GM19452 (cell line): ENCODE measurements at regions not wholly inside any gene's neighbourhood (a gene's known extent, or its start where the extent isn't known, plus 50 kb on each side); places are given as distances from the start of the nearest gene placed in this dataset.
A peak's percentile ranks its signal among the peaks of the same experiment; 100 is the strongest.

ENCODE experiments used
- ATAC-seq: cut with Tn5 transposase; IDR thresholded peaks from one replicate; pipeline ENCODE4 v1.9.1; 2021; ENCODE audit not compliant: unreplicated experiment

- ATAC-seq, result no peak
These were observed 149.5 kb upstream of the SASH1 start for GRCh38 chr6:148193063-148193680.

GRCh38 chr6:148195511-148195910 is 147.1 kb upstream of the SASH1 start:
- ATAC-seq, result no peak

GRCh38 chr6:148199584-148199983 is 143.1 kb upstream of the SASH1 start:
- ATAC-seq, result no peak

GRCh38 chr6:148200293-148200692 is 142.3 kb upstream of the SASH1 start:
- ATAC-seq, result no peak

- ATAC-seq, result no peak
These were observed 141.9 kb upstream of the SASH1 start for GRCh38 chr6:148200781-148201180.

GRCh38 chr6:148203281-148203925 is 139.2 kb upstream of the SASH1 start:
- ATAC-seq, result no peak

GRCh38 chr6:148203970-148204369 is 138.7 kb upstream of the SASH1 start:
- peak; percentile 100 for ATAC-seq

GRCh38 chr6:148208298-148208697 is 134.3 kb upstream of the SASH1 start:
- ATAC-seq, result no peak

- no peak for ATAC-seq
These were observed 130.8 kb upstream of the SASH1 start for GRCh38 chr6:148211777-148212324.

- no peak for ATAC-seq
These were observed 130.3 kb upstream of the SASH1 start for GRCh38 chr6:148212366-148212765.

- no peak for ATAC-seq
These were observed 129.3 kb upstream of the SASH1 start for GRCh38 chr6:148213366-148213765.

- no peak for ATAC-seq
These were observed 128.0 kb upstream of the SASH1 start for GRCh38 chr6:148214667-148215066.

GRCh38 chr6:148217051-148217450 is 125.6 kb upstream of the SASH1 start:
- no peak for ATAC-seq

GRCh38 chr6:148217921-148218320 is 124.7 kb upstream of the SASH1 start:
- ATAC-seq, result no peak

- ATAC-seq, result no peak
These were observed 123.9 kb upstream of the SASH1 start for GRCh38 chr6:148218542-148219258.

- ATAC-seq, result no peak
These were observed 121.2 kb upstream of the SASH1 start for GRCh38 chr6:148221196-148221979.

- no peak for ATAC-seq
These were observed 120.3 kb upstream of the SASH1 start for GRCh38 chr6:148222376-148222775.

- ATAC-seq, result no peak
These were observed 119.8 kb upstream of the SASH1 start for GRCh38 chr6:148222846-148223245.

GRCh38 chr6:148223424-148223842 is 119.2 kb upstream of the SASH1 start:
- no peak for ATAC-seq

- no peak for ATAC-seq
These were observed 116.8 kb upstream of the SASH1 start for GRCh38 chr6:148225871-148226270.

- no peak for ATAC-seq
These were observed 116.4 kb upstream of the SASH1 start for GRCh38 chr6:148226284-148226683.
